ENCODE measurements at regions not wholly inside any gene's neighbourhood (a gene's known extent, or its start where the extent isn't known, plus 50 kb on each side); places are given as distances from the start of the nearest gene placed in this dataset.

GRCh38 chr6:95723638-95724037 is 146.3 kb downstream of the MANEA start:
- FAIRE-seq (no peak), ATAC-seq (no peak), DNase-seq (ENCODE audit: extremely low read depth in 1 of 4, low spot score in 3 of 4) (no peak)
- H3K36me3 ChIP-seq (ENCODE audit: control insufficient read depth, insufficient read depth, low read length): no peaks in the 10 kb centered on the region
- CTCF ChIA-PET (ENCODE audit: low intra/inter-chr PET ratio): no interaction called here
- intact Hi-C loops (cut with micrococcal nuclease) (no loop called here), in situ Hi-C loops (cut with MboI) (no loop called here)
- no peaks in the 10 kb centered on the region for H3K9me3 ChIP-seq (replicated peaks; ENCODE audit: control insufficient read depth, insufficient read depth, low read depth, low read length)
- no peak overlapping the region for H3K9ac ChIP-seq (ENCODE audit: insufficient read depth in 1 of 2, low read depth in 2 of 2, low read length in 2 of 2)
- H4K20me1 ChIP-seq (replicated peaks; ENCODE audit: control insufficient read depth, insufficient read depth, low read length): no peaks in the 10 kb centered on the region
- WGBS (ENCODE audit: insufficient coverage, low coverage, missing lambda C conversion rate): 0% methylated on average over 2 of the region's 2 CpGs
- no peak overlapping the region for H3K4me2 ChIP-seq (ENCODE audit: insufficient read depth, low read length)
- no TSS peak for BruUV-seq (replicated peaks)
- no peaks in the 10 kb centered on the region for H3K79me2 ChIP-seq (ENCODE audit: control insufficient read depth, insufficient read depth, low read length)
- POLR2A ChIA-PET: no interaction called here
- no peak overlapping the region for H3K27ac ChIP-seq (ENCODE audit: extremely low read depth, low read depth, low read length)
- no peaks in the 10 kb centered on the region for H3K4me1 ChIP-seq (replicated peaks in 1 of 2; ENCODE audit: control insufficient read depth in 2 of 2, insufficient read depth in 2 of 2, low read length in 2 of 2)
- no peaks in the 10 kb centered on the region for H3K9me1 ChIP-seq (ENCODE audit: control insufficient read depth, insufficient read depth, low read length)
- no peak for TF ChIP-seq ZNF655 (CRISPR knock-in tag; IDR thresholded peaks at IDR 0.05)
- TF ChIP-seq KLF13 (tag; IDR thresholded peaks at IDR 0.05; ENCODE audit: borderline replicate concordance, low read depth): no peak
- TF ChIP-seq CHD4 (IDR thresholded peaks at IDR 0.05; ENCODE audit: insufficient read depth, insufficient replicate concordance, low read depth, low read length, poor library complexity, severe bottlenecking): no peak
- no peak for TF ChIP-seq IFI16 (CRISPR knock-in tag; IDR thresholded peaks at IDR 0.05)
- no peak for TF ChIP-seq MEF2D (tag; conservative IDR thresholded peaks at IDR 0.05; ENCODE audit: low read depth)
- TF ChIP-seq CUX1 (CRISPR knock-in tag; IDR thresholded peaks at IDR 0.05): no peak
- no peak for TF ChIP-seq SFPQ (IDR thresholded peaks at IDR 0.05; ENCODE audit: low read depth, low read length)
- no peak for TF ChIP-seq ZNF561 (CRISPR knock-in tag; conservative IDR thresholded peaks at IDR 0.05)
- no peak for TF ChIP-seq PREB (CRISPR knock-in tag; IDR thresholded peaks at IDR 0.05)
- no peak for TF ChIP-seq ELF2 (CRISPR knock-in tag; IDR thresholded peaks at IDR 0.05)
- no peak overlapping the region for H2AFZ ChIP-seq (ENCODE audit: low read depth, low read length)
- no peak overlapping the region for H3K4me3 ChIP-seq
- no peaks in the 10 kb centered on the region for H3K27me3 ChIP-seq (ENCODE audit: control insufficient read depth in 2 of 2, insufficient read depth in 2 of 2, low read length in 2 of 2)
